GM12878 (cell line): ENCODE measurements at regions not wholly inside any gene's neighbourhood (a gene's known extent, or its start where the extent isn't known, plus 50 kb on each side); places are given as distances from the start of the nearest gene placed in this dataset.

ENCODE experiments used
- CTCF ChIP-seq, 3 experiments: IDR thresholded peaks in 2 of 3; conservative IDR thresholded peaks in 1 of 3; 2 replicates each; pipeline ENCODE4 v1.5.1; 2011; ENCODE audit warnings: low read depth in 3 of 3, low read length in 3 of 3, mild to moderate bottlenecking in 3 of 3, control low read depth in 2 of 3, moderate library complexity in 2 of 3, inconsistent platforms in 1 of 3, mixed read lengths in 1 of 3; ENCODE audit not compliant: control insufficient read depth in 2 of 3, insufficient read depth in 1 of 3; ENCODE audit errors: extremely low read depth in 1 of 3
- EGR1 ChIP-seq, 2 experiments: IDR thresholded peaks; 1 replicate in 1 of 2; 2 replicates in 1 of 2; pipeline ENCODE4 v1.6.1; 2011 to 2012; ENCODE audit warnings: low read depth in 2 of 2, low read length in 2 of 2, borderline replicate concordance in 1 of 2, mild to moderate bottlenecking in 1 of 2, moderate library complexity in 1 of 2
- EP300 ChIP-seq, 2 experiments: fragments of 150-350 bp in 1 of 2; IDR thresholded peaks; 2 replicates each; pipeline ENCODE4 v1.6.1; 2011 to 2012; ENCODE audit warnings: low read depth in 2 of 2, low read length in 2 of 2, borderline replicate concordance in 1 of 2, improper control_type of control experiment in 1 of 2, inconsistent platforms in 1 of 2; ENCODE audit not compliant: control insufficient read depth in 1 of 2
- EZH2 ChIP-seq: IDR thresholded peaks from 2 replicates; pipeline ENCODE4 v1.6.1; 2012; ENCODE audit warnings: low read depth, mild to moderate bottlenecking, control low read depth, inconsistent platforms, low read length, borderline replicate concordance; ENCODE audit not compliant: control insufficient read depth
- JUNB ChIP-seq: IDR thresholded peaks from 2 replicates; pipeline ENCODE4 v1.6.1; 2016; ENCODE audit warnings: antibody characterized with exemption, mild to moderate bottlenecking
- MTA2 ChIP-seq: fragments of 450-650 bp; IDR thresholded peaks from 2 replicates; pipeline ENCODE4 v1.6.1; 2016; ENCODE audit warnings: low read depth, mild to moderate bottlenecking, moderate library complexity
- NFIC ChIP-seq: IDR thresholded peaks from 2 replicates; pipeline ENCODE4 v1.6.1; 2012; ENCODE audit warnings: low read depth, mild to moderate bottlenecking, inconsistent platforms, low read length, moderate library complexity
- NFYA ChIP-seq: IDR thresholded peaks from 2 replicates; pipeline ENCODE4 v1.6.1; 2011; ENCODE audit warnings: low read depth, mild to moderate bottlenecking, low read length, improper control_type of control experiment, borderline replicate concordance
- RAD21 ChIP-seq: IDR thresholded peaks from 2 replicates; pipeline ENCODE4 v1.6.1; 2011; ENCODE audit warnings: mild to moderate bottlenecking, low read depth, low read length, moderate library complexity; ENCODE audit not compliant: insufficient read depth
- RFX5 ChIP-seq: IDR thresholded peaks from 2 replicates; pipeline ENCODE4 v1.6.1; 2011; ENCODE audit warnings: low read depth, low read length, improper control_type of control experiment
- USF1 ChIP-seq: IDR thresholded peaks from 2 replicates; pipeline ENCODE4 v1.6.1; 2011; ENCODE audit warnings: borderline replicate concordance, low read depth, mild to moderate bottlenecking, moderate library complexity, mixed read lengths, low read length; ENCODE audit not compliant: insufficient read depth; ENCODE audit errors: extremely low read length

GRCh38 chr14:96994999-96995398, 197.8 kb downstream of the VRK1 start:
- TF ChIP-seq NFIC (no peak), CTCF (IDR thresholded peaks at IDR 0.05 in 2 of 3, conservative IDR thresholded peaks at IDR 0.05 in 1 of 3; ENCODE audit: control insufficient read depth in 2 of 3, extremely low read depth in 1 of 3, insufficient read depth in 1 of 3, low read depth in 3 of 3, low read length in 3 of 3) (no peak), MTA2 (no peak), EZH2 (no peak), EP300 (IDR thresholded peaks at IDR 0.05; ENCODE audit: borderline replicate concordance in 1 of 2, control insufficient read depth in 1 of 2, low read depth in 2 of 2, low read length in 2 of 2) (no peak), EGR1 (IDR thresholded peaks at IDR 0.05; ENCODE audit: borderline replicate concordance in 1 of 2, low read depth in 2 of 2, low read length in 2 of 2) (no peak), RAD21 (no peak), JUNB (no peak), USF1 (no peak), NFYA (no peak), RFX5 (no peak)
